ENCODE measurements at regions not wholly inside any gene's neighbourhood (a gene's known extent, or its start where the extent isn't known, plus 50 kb on each side); places are given as distances from the start of the nearest gene placed in this dataset.

DNA sequence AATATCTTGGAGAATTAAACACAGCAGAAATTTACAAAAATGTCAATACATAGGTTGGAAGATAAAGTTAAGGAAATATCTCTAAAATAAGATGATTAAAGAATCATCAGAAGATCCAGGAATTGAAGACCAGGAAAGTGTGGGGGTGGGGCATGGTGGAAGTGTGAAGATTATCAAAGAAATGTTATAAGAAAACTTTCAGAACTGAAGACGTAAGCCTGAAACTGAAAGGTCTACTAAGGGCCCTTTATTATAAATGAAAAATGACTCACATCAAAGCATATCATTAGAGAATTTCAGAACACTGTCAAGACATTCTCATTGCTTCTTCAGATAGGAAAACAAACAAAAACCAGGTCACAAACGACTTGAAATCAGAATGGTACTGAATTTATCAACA, 92.4 kb upstream of the DPT start:
- intact Hi-C loops (cut with DNase I): no loop called here
- TF ChIP-seq CTCF (IDR thresholded peaks at IDR 0.05): no peak
- no peak for DNase-seq
- H3K9me3 ChIP-seq: no peaks in the 10 kb centered on the region
- no peak overlapping the region for H3K4me3 ChIP-seq
- H3K27me3 ChIP-seq: no peaks in the 10 kb centered on the region
- no peaks in the 10 kb centered on the region for H3K36me3 ChIP-seq
- H3K4me1 ChIP-seq: no peaks in the 10 kb centered on the region
- no peak overlapping the region for H3K27ac ChIP-seq
- no peak for ATAC-seq

DNA sequence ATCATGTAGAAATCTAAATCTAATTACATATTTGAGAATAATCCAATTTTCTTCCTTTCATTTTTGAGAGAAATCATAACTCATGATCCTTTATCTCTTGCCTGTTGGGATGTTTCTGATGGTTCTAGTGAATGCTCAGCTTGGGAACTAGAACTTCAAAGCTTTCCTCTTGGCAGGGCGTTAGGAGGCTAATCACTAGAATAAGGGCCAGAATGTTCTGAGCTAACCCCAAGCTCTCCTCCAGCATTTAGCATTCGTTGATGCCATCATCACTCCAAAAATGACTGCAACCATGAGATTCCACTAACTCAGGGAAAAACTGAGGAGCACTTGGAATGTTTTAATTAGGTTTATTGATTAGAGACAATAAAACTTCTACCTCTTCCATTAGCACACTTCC, 93.9 kb upstream of the DPT start:
- Histone ChIP-seq H3K4me3 (no peak overlapping the region), H3K27me3 (no peaks in the 10 kb centered on the region), H3K4me1 (no peaks in the 10 kb centered on the region), H3K36me3 (no peaks in the 10 kb centered on the region), H3K9me3 (no peaks in the 10 kb centered on the region), H3K27ac (no peak overlapping the region)
- ATAC-seq (no peak), DNase-seq (no peak)
- TF ChIP-seq CTCF (IDR thresholded peaks at IDR 0.05): no peak
- intact Hi-C loops (cut with DNase I): no loop called here

GRCh38 chr1:168823988-168824387, 95.0 kb upstream of the DPT start:
- Histone ChIP-seq H3K27me3 (no peaks in the 10 kb centered on the region), H3K4me3 (no peak overlapping the region), H3K9me3 (no peaks in the 10 kb centered on the region), H3K4me1 (no peaks in the 10 kb centered on the region), H3K36me3 (no peaks in the 10 kb centered on the region), H3K27ac (no peak overlapping the region)
- intact Hi-C loops (cut with DNase I): no loop called here
- no peak for TF ChIP-seq CTCF (IDR thresholded peaks at IDR 0.05)
- DNase-seq: no peak
- no peak for ATAC-seq

GRCh38 chr1:168824418-168825065, 95.5 kb upstream of the DPT start:
- no peaks in the 10 kb centered on the region for H3K4me1 ChIP-seq
- TF ChIP-seq CTCF (IDR thresholded peaks at IDR 0.05): no peak
- H3K9me3 ChIP-seq: no peaks in the 10 kb centered on the region
- no peak for ATAC-seq
- DNase-seq: no peak
- intact Hi-C loops (cut with DNase I): no loop called here
- no peaks in the 10 kb centered on the region for H3K36me3 ChIP-seq
- H3K27ac ChIP-seq: no peak overlapping the region
- no peak overlapping the region for H3K4me3 ChIP-seq
- H3K27me3 ChIP-seq: no peaks in the 10 kb centered on the region

GRCh38 chr1:168825129-168825528, 96.1 kb upstream of the DPT start:
- H3K36me3 ChIP-seq: no peaks in the 10 kb centered on the region
- no peaks in the 10 kb centered on the region for H3K27me3 ChIP-seq
- no peak for TF ChIP-seq CTCF (IDR thresholded peaks at IDR 0.05)
- DNase-seq (no peak), ATAC-seq (no peak)
- H3K27ac ChIP-seq: no peak overlapping the region
- H3K4me1 ChIP-seq: no peaks in the 10 kb centered on the region
- intact Hi-C loops (cut with DNase I): no loop called here
- H3K9me3 ChIP-seq: no peaks in the 10 kb centered on the region
- no peak overlapping the region for H3K4me3 ChIP-seq

DNA sequence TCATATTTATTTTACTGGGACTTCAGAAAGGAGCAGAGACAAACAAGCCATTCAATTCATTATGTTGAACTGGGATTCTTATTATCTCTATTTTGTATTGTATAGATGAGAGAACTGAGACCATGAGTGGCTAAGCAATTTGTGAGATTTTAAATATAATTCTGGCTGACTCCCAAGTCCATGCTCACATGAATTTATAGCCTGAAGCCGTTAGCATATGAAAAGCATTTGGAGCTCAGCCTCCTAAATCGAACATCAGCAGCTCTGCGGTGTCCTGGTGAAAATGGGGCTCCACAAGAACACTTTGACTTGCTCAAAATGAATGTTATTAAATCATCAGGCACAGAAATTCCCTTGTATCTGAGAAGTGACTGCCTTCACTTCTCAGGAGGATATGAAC, 96.8 kb upstream of the DPT start:
- intact Hi-C loops (cut with DNase I): no loop called here
- ATAC-seq (no peak), DNase-seq (no peak)
- TF ChIP-seq CTCF (IDR thresholded peaks at IDR 0.05): no peak
- Histone ChIP-seq H3K36me3 (no peaks in the 10 kb centered on the region), H3K27ac (no peak overlapping the region), H3K9me3 (no peaks in the 10 kb centered on the region), H3K4me1 (no peaks in the 10 kb centered on the region), H3K27me3 (no peaks in the 10 kb centered on the region), H3K4me3 (no peak overlapping the region)
